DOHH2 (cell line): ENCODE measurements at regions not wholly inside any gene's neighbourhood (a gene's known extent, or its start where the extent isn't known, plus 50 kb on each side); places are given as distances from the start of the nearest gene placed in this dataset.
"Not testable (repeated sequence)": the region's sequence is repeated elsewhere in the genome, so short reads cannot be mapped to it uniquely, and the experiment has no call there.

ENCODE experiments used
- EZH2phosphoT487 ChIP-seq: fragments of 200-600 bp; sonication (generic); IDR thresholded peaks from 2 replicates; pipeline ENCODE4 v1.6.1; 2017; ENCODE audit warnings: borderline replicate concordance, mild to moderate bottlenecking, antibody characterized with exemption, low read length, moderate library complexity, mixed read lengths
- TF ChIP-seq, protein P1 (sequence below): fragments of 200-600 bp; sonication (generic); IDR thresholded peaks from one replicate; pipeline ENCODE4 v1.5.1; 2014; ENCODE audit warnings: antibody characterized with exemption, mild to moderate bottlenecking, low read depth, low read length; ENCODE audit not compliant: poor library complexity, severe bottlenecking

DNA sequence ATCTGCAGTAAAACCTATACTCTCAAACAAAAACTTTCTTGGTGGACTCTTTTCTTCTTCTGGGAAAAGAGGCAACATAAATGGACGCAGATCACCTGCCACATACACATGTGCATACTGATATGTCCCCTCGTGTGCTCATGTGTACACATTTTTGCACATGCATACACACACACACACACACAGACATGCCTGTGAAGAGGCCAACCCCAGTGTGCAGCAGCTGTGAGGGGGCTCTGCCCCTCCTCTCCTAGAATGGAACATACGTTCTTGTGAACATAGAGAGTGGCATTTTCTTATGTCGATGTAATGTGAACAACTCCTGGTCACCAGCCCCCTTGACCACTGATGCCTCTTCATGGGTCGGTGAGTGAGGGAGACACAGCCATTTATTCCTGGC is 188.9 kb upstream of the PLGLB2 start:
- TF ChIP-seq, protein P1, sequence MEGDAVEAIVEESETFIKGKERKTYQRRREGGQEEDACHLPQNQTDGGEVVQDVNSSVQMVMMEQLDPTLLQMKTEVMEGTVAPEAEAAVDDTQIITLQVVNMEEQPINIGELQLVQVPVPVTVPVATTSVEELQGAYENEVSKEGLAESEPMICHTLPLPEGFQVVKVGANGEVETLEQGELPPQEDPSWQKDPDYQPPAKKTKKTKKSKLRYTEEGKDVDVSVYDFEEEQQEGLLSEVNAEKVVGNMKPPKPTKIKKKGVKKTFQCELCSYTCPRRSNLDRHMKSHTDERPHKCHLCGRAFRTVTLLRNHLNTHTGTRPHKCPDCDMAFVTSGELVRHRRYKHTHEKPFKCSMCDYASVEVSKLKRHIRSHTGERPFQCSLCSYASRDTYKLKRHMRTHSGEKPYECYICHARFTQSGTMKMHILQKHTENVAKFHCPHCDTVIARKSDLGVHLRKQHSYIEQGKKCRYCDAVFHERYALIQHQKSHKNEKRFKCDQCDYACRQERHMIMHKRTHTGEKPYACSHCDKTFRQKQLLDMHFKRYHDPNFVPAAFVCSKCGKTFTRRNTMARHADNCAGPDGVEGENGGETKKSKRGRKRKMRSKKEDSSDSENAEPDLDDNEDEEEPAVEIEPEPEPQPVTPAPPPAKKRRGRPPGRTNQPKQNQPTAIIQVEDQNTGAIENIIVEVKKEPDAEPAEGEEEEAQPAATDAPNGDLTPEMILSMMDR, result not testable (repeated sequence)
- not testable (repeated sequence) for TF ChIP-seq EZH2phosphoT487
